A673 (cell line): ENCODE measurements at regions not wholly inside any gene's neighbourhood (a gene's known extent, or its start where the extent isn't known, plus 50 kb on each side); places are given as distances from the start of the nearest gene placed in this dataset.

ENCODE experiments used
- BruUV-seq: library from RNA; stranded (reverse); fragments of 400-500 nt; replicated peaks from 2 replicates; lab custom pipeline; 2021; lab: Mats Ljungman, UMichigan
- CTCF ChIA-PET: fragments of 300-600 bp; sonication (Branson Sonifier 250); formaldehyde crosslinking; loops from one replicate; lab custom pipeline; 2022; ENCODE audit warnings: antibody characterized with exemption; lab: Charles Lee
- POLR2A ChIA-PET: fragments of 300-600 bp; sonication (Branson Sonifier 250); formaldehyde crosslinking; loops from one replicate; lab custom pipeline; 2022; ENCODE audit warnings: antibody characterized with exemption; ENCODE audit not compliant: low non-redundant PET; lab: Charles Lee
- DNase-seq: peaks from one replicate; pipeline ENCODE4 v3.0.0-alpha.2; 2015; ENCODE audit warnings: low spot score
- H3K27ac ChIP-seq: fragments of 200-600 bp; sonication (generic); 2 replicates; pipeline ENCODE4 v1.5.1; 2016; ENCODE audit warnings: mixed run types, low read depth, mild to moderate bottlenecking, mixed read lengths, antibody characterized with exemption, low read length; ENCODE audit not compliant: poor library complexity, severe bottlenecking
- H3K27me3 ChIP-seq: fragments of 200-600 bp; sonication (generic); replicated peaks from 2 replicates; pipeline ENCODE4 v1.6.1; 2017; ENCODE audit warnings: mixed run types, low read depth, mild to moderate bottlenecking, mixed read lengths, antibody characterized with exemption, low read length; ENCODE audit not compliant: insufficient read depth, poor library complexity
- H3K36me3 ChIP-seq: fragments of 200-600 bp; sonication (generic); 2 replicates; pipeline ENCODE4 v1.6.1; 2016; ENCODE audit warnings: mixed run types, mild to moderate bottlenecking, mixed read lengths, antibody characterized with exemption, low read length; ENCODE audit not compliant: insufficient read depth, poor library complexity, severe bottlenecking
- H3K4me1 ChIP-seq: fragments of 200-600 bp; sonication (generic); 2 replicates; pipeline ENCODE4 v1.6.1; 2017; ENCODE audit warnings: mixed run types, mild to moderate bottlenecking, mixed read lengths, antibody characterized with exemption, low read length; ENCODE audit not compliant: insufficient read depth, poor library complexity, severe bottlenecking
- H3K4me3 ChIP-seq: fragments of 200-600 bp; sonication (generic); 2 replicates; pipeline ENCODE4 v1.5.1; 2016; ENCODE audit warnings: low read depth, mixed run types, mild to moderate bottlenecking, mixed read lengths, low read length; ENCODE audit not compliant: poor library complexity, severe bottlenecking
- H3K9me3 ChIP-seq: fragments of 200-600 bp; sonication (generic); 2 replicates; pipeline ENCODE4 v1.6.1; 2016; ENCODE audit warnings: mixed run types, low read depth, mild to moderate bottlenecking, mixed read lengths, antibody characterized with exemption, low read length; ENCODE audit not compliant: poor library complexity, severe bottlenecking
- CTCF ChIP-seq: fragments of 300-800, 200-600 bp; sonication (generic); conservative IDR thresholded peaks from 2 replicates; pipeline ENCODE4 v1.5.1; 2017; ENCODE audit warnings: low read depth, mild to moderate bottlenecking, antibody characterized with exemption, low read length, moderate library complexity, mixed read lengths
- EZH2 ChIP-seq: fragments of 200-600 bp; sonication (generic); IDR thresholded peaks from 2 replicates; pipeline ENCODE4 v1.6.1; 2017; ENCODE audit warnings: borderline replicate concordance, low read depth, mild to moderate bottlenecking, mixed read lengths, antibody characterized with exemption, low read length; ENCODE audit not compliant: poor library complexity, severe bottlenecking
- intact Hi-C: fragments of 100-400 bp; cut with micrococcal nuclease; formaldehyde crosslinking; loops from one replicate; pipeline ENCODE4 v1.10.0; 2022; ENCODE audit not compliant: unreplicated experiment

DNA sequence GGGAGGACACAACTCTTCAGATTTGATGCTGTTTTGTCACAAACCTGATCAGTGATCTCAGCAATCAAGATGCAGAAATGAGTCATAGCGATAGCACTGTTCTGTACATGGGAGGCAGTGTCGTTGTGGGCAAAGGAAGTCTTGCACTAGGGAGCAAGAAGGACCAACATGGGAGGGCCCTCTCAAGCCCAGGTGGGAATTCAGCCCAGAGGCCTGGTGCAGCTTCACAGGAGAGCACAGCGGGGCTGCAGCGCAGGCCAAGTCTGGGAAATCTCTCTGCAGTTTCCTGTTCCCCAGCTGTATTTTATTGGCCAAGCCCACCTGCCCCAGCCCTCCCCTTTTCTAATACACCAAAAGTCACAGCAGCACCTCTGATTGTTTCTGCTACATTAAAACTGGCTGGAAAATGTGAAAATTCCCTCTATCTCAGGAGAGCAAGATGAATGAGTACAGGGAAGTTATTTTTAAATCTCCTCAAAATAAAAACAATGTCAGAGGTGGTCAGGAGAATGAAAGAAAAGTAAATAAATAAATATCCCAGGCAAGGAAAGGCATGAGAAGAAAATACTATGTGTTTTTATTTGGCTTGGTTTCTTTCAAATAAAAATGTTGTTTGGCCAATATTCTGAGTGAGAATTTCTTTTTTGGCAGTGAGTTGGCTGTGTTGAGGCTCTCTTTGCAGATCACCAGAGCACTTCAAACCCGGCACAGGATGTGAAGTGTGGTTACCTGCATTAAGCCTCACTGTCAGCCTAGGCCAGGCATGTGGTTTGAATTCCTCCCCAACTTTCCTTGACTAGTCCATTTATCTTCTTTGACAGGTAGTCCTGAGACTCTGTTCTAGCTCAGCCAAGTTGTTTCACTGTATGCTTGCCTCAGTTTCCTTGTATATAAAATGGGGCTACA is 422.1 kb downstream of the PLPP3 start:
- POLR2A ChIA-PET: no interaction called here
- TF ChIP-seq EZH2: no peak
- TF ChIP-seq CTCF: no peak
- Histone ChIP-seq H3K36me3 (no peaks in the 10 kb centered on the region), H3K9me3 (no peaks in the 10 kb centered on the region), H3K4me1 (no peaks in the 10 kb centered on the region), H3K4me3 (no peak overlapping the region), H3K27ac (no peak overlapping the region), H3K27me3 (peaks cover 4% of the 10 kb centered on the region)
- no peak for DNase-seq
- intact Hi-C loops: no loop called here
- CTCF ChIA-PET: no interaction called here
- BruUV-seq: no TSS peak

GRCh38 chr1:56153276-56153675 is 426.1 kb downstream of the PLPP3 start:
- H3K36me3 ChIP-seq: no peaks in the 10 kb centered on the region
- DNase-seq: no peak
- H3K27ac ChIP-seq: no peak overlapping the region
- H3K9me3 ChIP-seq: no peaks in the 10 kb centered on the region
- peaks cover 4% of the 10 kb centered on the region for H3K27me3 ChIP-seq
- POLR2A ChIA-PET: no interaction called here
- TF ChIP-seq CTCF (no peak), EZH2 (no peak)
- no peak overlapping the region for H3K4me3 ChIP-seq
- no peaks in the 10 kb centered on the region for H3K4me1 ChIP-seq
- no TSS peak for BruUV-seq
- intact Hi-C loops: no loop called here
- CTCF ChIA-PET: no interaction called here

- intact Hi-C loops: no loop called here
- ChIA-PET CTCF (no interaction called here), POLR2A (no interaction called here)
- no peak overlapping the region for H3K4me3 ChIP-seq
- DNase-seq: no peak
- H3K27me3 ChIP-seq: peaks cover 4% of the 10 kb centered on the region
- no TSS peak for BruUV-seq
- no peak overlapping the region for H3K27ac ChIP-seq
- H3K36me3 ChIP-seq: no peaks in the 10 kb centered on the region
- no peaks in the 10 kb centered on the region for H3K4me1 ChIP-seq
- TF ChIP-seq CTCF (no peak), EZH2 (no peak)
- no peaks in the 10 kb centered on the region for H3K9me3 ChIP-seq
Measured at GRCh38 chr1:56152635-56153034, 426.7 kb downstream of the PLPP3 start.
